Loucy (cell line): ENCODE measurements at regions not wholly inside any gene's neighbourhood (a gene's known extent, or its start where the extent isn't known, plus 50 kb on each side); places are given as distances from the start of the nearest gene placed in this dataset.

Experiments
- CTCF ChIP-seq: fragments of 200-600 bp; sonication (generic); conservative IDR thresholded peaks from 2 replicates; pipeline ENCODE4 v1.5.1; 2014; ENCODE audit warnings: mild to moderate bottlenecking, antibody characterized with exemption, low read length
- EZH2phosphoT487 ChIP-seq: fragments of 200-600 bp; IDR thresholded peaks from 2 replicates; pipeline ENCODE4 v1.6.1; 2018; ENCODE audit warnings: antibody characterized with exemption, mild to moderate bottlenecking, moderate library complexity, borderline replicate concordance

GRCh38 chr2:122395687-122396086 is 640.2 kb downstream of the TSN start:
- no peak for TF ChIP-seq CTCF
- no peak for TF ChIP-seq EZH2phosphoT487
